ENCODE measurements at regions not wholly inside any gene's neighbourhood (a gene's known extent, or its start where the extent isn't known, plus 50 kb on each side); places are given as distances from the start of the nearest gene placed in this dataset.

DNA sequence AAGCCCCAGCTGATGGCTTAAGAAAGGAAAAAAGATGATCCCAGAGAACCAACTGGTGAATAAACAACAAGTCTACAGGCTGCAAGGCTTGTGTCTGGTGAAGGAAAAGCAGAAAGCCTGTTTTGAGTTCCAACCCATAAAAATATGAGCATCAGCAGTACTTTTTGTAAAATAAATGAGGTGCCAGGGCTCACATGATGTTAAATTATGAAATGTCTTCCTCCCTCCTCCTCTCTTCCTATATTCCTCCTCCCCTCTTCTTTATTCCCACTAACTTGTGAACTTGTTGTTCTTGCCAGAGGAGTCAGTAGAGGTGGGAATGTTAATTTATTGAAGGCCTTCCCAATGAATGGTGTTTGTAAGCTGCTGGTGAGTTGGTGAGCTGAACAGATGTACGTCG lies 212.2 kb upstream of the CDH11 start (continued):
- TF ChIP-seq, protein P1, sequence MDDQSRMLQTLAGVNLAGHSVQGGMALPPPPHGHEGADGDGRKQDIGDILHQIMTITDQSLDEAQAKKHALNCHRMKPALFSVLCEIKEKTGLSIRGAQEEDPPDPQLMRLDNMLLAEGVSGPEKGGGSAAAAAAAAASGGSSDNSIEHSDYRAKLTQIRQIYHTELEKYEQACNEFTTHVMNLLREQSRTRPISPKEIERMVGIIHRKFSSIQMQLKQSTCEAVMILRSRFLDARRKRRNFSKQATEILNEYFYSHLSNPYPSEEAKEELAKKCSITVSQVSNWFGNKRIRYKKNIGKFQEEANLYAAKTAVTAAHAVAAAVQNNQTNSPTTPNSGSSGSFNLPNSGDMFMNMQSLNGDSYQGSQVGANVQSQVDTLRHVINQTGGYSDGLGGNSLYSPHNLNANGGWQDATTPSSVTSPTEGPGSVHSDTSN (CRISPR knock-in tag; IDR thresholded peaks at IDR 0.05; ENCODE audit: borderline replicate concordance) = no peak
- TF ChIP-seq, protein P2, sequence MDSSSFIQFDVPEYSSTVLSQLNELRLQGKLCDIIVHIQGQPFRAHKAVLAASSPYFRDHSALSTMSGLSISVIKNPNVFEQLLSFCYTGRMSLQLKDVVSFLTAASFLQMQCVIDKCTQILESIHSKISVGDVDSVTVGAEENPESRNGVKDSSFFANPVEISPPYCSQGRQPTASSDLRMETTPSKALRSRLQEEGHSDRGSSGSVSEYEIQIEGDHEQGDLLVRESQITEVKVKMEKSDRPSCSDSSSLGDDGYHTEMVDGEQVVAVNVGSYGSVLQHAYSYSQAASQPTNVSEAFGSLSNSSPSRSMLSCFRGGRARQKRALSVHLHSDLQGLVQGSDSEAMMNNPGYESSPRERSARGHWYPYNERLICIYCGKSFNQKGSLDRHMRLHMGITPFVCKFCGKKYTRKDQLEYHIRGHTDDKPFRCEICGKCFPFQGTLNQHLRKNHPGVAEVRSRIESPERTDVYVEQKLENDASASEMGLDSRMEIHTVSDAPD (CRISPR knock-in tag; IDR thresholded peaks at IDR 0.05) = no peak
- no peak for TF ChIP-seq FOXA1 (IDR thresholded peaks at IDR 0.05)
- no peak for TF ChIP-seq FOXA1 (CRISPR knock-in tag; IDR thresholded peaks at IDR 0.05)
- TF ChIP-seq ZNF660 (CRISPR knock-in tag; IDR thresholded peaks at IDR 0.05; ENCODE audit: borderline replicate concordance, low read depth) = no peak
- no peak for TF ChIP-seq ZNF44 (CRISPR knock-in tag; IDR thresholded peaks at IDR 0.05)
- no peak for TF ChIP-seq ZSCAN12 (CRISPR knock-in tag; IDR thresholded peaks at IDR 0.05)
- TF ChIP-seq GTF3A (CRISPR knock-in tag; conservative IDR thresholded peaks at IDR 0.05) = no peak

DNA sequence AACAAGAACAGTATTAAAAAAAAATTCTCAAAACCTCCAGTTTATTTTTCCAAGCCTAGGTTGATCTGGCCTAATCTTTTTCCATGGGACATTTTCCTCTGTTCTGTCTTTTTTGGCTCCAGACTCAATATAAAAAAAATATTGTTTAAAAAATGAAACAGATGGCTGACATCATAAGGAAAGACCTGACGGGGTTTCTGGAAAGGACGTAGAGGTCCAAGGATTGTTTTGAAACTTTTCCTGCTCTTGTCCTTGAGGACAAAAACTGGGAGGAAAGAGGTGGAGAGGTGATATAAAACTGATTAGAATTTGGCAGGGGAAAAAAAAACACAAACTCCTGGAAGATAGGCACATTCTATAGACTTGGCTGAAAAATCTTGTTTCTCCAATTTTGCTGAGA lies 211.4 kb upstream of the CDH11 start:
- in situ Hi-C loops (cut with HindIII; ENCODE audit: extremely low pct_ligation_motif_present, low pct_unique_long_range_greater_than_20kb) = no loop called here
- ChIA-PET CTCF (ENCODE audit: low intra/inter-chr PET ratio, low total read pairs) (no interaction called here), POLR2A (no interaction called here)
- no peaks in the 10 kb centered on the region for H3K79me2 ChIP-seq (ENCODE audit: insufficient read depth, low read length)
- no peaks in the 10 kb centered on the region for H3K4me1 ChIP-seq (ENCODE audit: insufficient read depth, low read length)
- H3K9me3 ChIP-seq (ENCODE audit: low read length) = peaks cover 7% of the 10 kb centered on the region
- no peak overlapping the region for H3K9ac ChIP-seq (ENCODE audit: insufficient read depth, low read depth, low read length)
- FAIRE-seq = no peak
- BruUV-seq (replicated peaks) = no TSS peak
- H3K4me2 ChIP-seq (ENCODE audit: low read depth, low read length) = no peak overlapping the region
- intact Hi-C loops (cut with micrococcal nuclease; ENCODE audit: unreplicated experiment) = no loop called here
- WGBS (ENCODE audit: low lambda C conversion rate) = 6% methylated on average over 2 of the region's 2 CpGs
- no peak for ATAC-seq
- H4K20me1 ChIP-seq (ENCODE audit: insufficient read depth, low read length) = no peaks in the 10 kb centered on the region
- no peaks in the 10 kb centered on the region for H3K27me3 ChIP-seq (ENCODE audit: control insufficient read depth in 1 of 2, insufficient read depth in 2 of 2, low read length in 2 of 2)
- DNase-seq (ENCODE audit: low spot score) = no peak
- H2AFZ ChIP-seq (ENCODE audit: low read length) = no peak overlapping the region
- no peak overlapping the region for H3K27ac ChIP-seq (ENCODE audit: extremely low read length, insufficient read depth, low read length)
- TF ChIP-seq, protein P3, sequence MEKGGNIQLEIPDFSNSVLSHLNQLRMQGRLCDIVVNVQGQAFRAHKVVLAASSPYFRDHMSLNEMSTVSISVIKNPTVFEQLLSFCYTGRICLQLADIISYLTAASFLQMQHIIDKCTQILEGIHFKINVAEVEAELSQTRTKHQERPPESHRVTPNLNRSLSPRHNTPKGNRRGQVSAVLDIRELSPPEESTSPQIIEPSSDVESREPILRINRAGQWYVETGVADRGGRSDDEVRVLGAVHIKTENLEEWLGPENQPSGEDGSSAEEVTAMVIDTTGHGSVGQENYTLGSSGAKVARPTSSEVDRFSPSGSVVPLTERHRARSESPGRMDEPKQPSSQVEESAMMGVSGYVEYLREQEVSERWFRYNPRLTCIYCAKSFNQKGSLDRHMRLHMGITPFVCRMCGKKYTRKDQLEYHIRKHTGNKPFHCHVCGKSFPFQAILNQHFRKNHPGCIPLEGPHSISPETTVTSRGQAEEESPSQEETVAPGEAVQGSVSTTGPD (CRISPR knock-in tag; IDR thresholded peaks at IDR 0.05) = no peak
- peak in 1 of 2 experiments; percentile 50; a peak in 1 of 4 replicates for TF ChIP-seq MAFK (conservative IDR thresholded peaks at IDR 0.05 in 1 of 2, IDR thresholded peaks at IDR 0.05 in 1 of 2; ENCODE audit: low read length in 2 of 2)
- H3K36me3 ChIP-seq (replicated peaks in 1 of 2; ENCODE audit: control insufficient read depth in 1 of 2, insufficient read depth in 2 of 2, low read length in 2 of 2) = no peaks in the 10 kb centered on the region
- H3K4me3 ChIP-seq (replicated peaks in 1 of 3; ENCODE audit: insufficient read depth in 1 of 3, low read depth in 2 of 3, low read length in 3 of 3) = no peak overlapping the region
